ENCODE measurements at regions not wholly inside any gene's neighbourhood (a gene's known extent, or its start where the extent isn't known, plus 50 kb on each side); places are given as distances from the start of the nearest gene placed in this dataset.

- CTCF ChIA-PET, result interaction anchor here (2.2 kb wide), 1 partner anchor 47 kb away, joined by 8 read pairs; no protein-coding TSS in a partner anchor
- ATAC-seq, result no peak
- Mint-ChIP-seq H3K27me3 (peaks cover 8% of the 10 kb centered on the region), H3K27ac (no peak overlapping the region), H3K9me3 (no peaks in the 10 kb centered on the region), H3K36me3 (ENCODE audit: low read depth) (no peaks in the 10 kb centered on the region), H3K4me1 (ENCODE audit: low read depth) (peaks cover 15% of the 10 kb centered on the region), H3K4me3 (no peak overlapping the region)
- POLR2A ChIA-PET, result no interaction called here
- intact Hi-C loops (cut with micrococcal nuclease), result no loop called here
- DNase-seq, result no peak
- no peak for TF ChIP-seq CTCF (IDR thresholded peaks at IDR 0.05)
Observed at GRCh38 chr9:19511694-19512093, 102.9 kb downstream of the ACER2 start.

- no peak for TF ChIP-seq CTCF (IDR thresholded peaks at IDR 0.05)
- no peak for ATAC-seq
- Mint-ChIP-seq H3K4me1 (ENCODE audit: low read depth) (peaks cover 9% of the 10 kb centered on the region), H3K36me3 (ENCODE audit: low read depth) (no peaks in the 10 kb centered on the region), H3K27ac (no peak overlapping the region), H3K9me3 (no peaks in the 10 kb centered on the region), H3K27me3 (peaks cover 8% of the 10 kb centered on the region), H3K4me3 (no peak overlapping the region)
- POLR2A ChIA-PET, result no interaction called here
- CTCF ChIA-PET, result interaction anchor here (2.2 kb wide), 1 partner anchor 46 kb away, joined by 8 read pairs; no protein-coding TSS in a partner anchor
- DNase-seq, result no peak
- intact Hi-C loops (cut with micrococcal nuclease), result no loop called here
Observed at GRCh38 chr9:19510907-19511306, 102.1 kb downstream of the ACER2 start.
